Karpas-422 (cell line): ENCODE measurements at regions not wholly inside any gene's neighbourhood (a gene's known extent, or its start where the extent isn't known, plus 50 kb on each side); places are given as distances from the start of the nearest gene placed in this dataset.

Experiments
- DNase-seq: peaks from one replicate; pipeline ENCODE4 v3.0.0-alpha.2; 2015
- H2AFZ ChIP-seq: fragments of 200-600 bp; sonication (generic); 2 replicates; pipeline ENCODE4 v1.6.1; 2014; ENCODE audit warnings: antibody characterized with exemption, low read length, mixed read lengths
- H3K27ac ChIP-seq: fragments of 200-600 bp; sonication (generic); 2 replicates; pipeline ENCODE4 v1.5.1; 2014; ENCODE audit warnings: mild to moderate bottlenecking, low read length, moderate library complexity
- H3K27me3 ChIP-seq: fragments of 200-600 bp; sonication (generic); 2 replicates; pipeline ENCODE4 v1.6.1; 2014; ENCODE audit warnings: low read length, mixed read lengths
- H3K36me3 ChIP-seq: fragments of 200-600 bp; sonication (generic); 2 replicates; pipeline ENCODE4 v1.6.1; 2014; ENCODE audit warnings: low read length, mixed read lengths; ENCODE audit not compliant: insufficient read depth
- H3K4me1 ChIP-seq: fragments of 200-600 bp; sonication (generic); 2 replicates; pipeline ENCODE4 v1.6.1; 2014; ENCODE audit warnings: mild to moderate bottlenecking, low read length, mixed read lengths
- H3K4me2 ChIP-seq: fragments of 200-600 bp; sonication (generic); 2 replicates; pipeline ENCODE4 v1.6.1; 2014; ENCODE audit warnings: low read length, low read depth, mild to moderate bottlenecking; ENCODE audit not compliant: poor library complexity, severe bottlenecking
- H3K4me3 ChIP-seq: fragments of 200-600 bp; sonication (generic); 2 replicates; pipeline ENCODE4 v1.5.1; 2014; ENCODE audit warnings: mild to moderate bottlenecking, antibody characterized with exemption, low read length, mixed read lengths
- H3K79me2 ChIP-seq: fragments of 200-600 bp; sonication (generic); 2 replicates; pipeline ENCODE4 v1.6.1; 2014; ENCODE audit warnings: mild to moderate bottlenecking, low read length, mixed read lengths
- H3K9ac ChIP-seq: fragments of 200-600 bp; sonication (generic); 2 replicates; pipeline ENCODE4 v1.6.0; 2014; ENCODE audit warnings: low read length
- H3K9me2 ChIP-seq: fragments of 200-600 bp; sonication (generic), shearing (Covaris generic); replicated peaks from 2 replicates; pipeline ENCODE4 v1.6.0; 2014; ENCODE audit warnings: mild to moderate bottlenecking, low read length, moderate library complexity; ENCODE audit not compliant: insufficient read depth
- H3K9me3 ChIP-seq: fragments of 300-700, 200-600 bp; sonication (generic); 2 replicates; pipeline ENCODE4 v1.6.1; 2014; ENCODE audit warnings: low read length, mixed read lengths
- H4K20me1 ChIP-seq: fragments of 200-600 bp; sonication (generic); 2 replicates; pipeline ENCODE4 v1.6.1; 2014; ENCODE audit warnings: mild to moderate bottlenecking, antibody characterized with exemption, low read length, low read depth; ENCODE audit not compliant: insufficient read depth

DNA sequence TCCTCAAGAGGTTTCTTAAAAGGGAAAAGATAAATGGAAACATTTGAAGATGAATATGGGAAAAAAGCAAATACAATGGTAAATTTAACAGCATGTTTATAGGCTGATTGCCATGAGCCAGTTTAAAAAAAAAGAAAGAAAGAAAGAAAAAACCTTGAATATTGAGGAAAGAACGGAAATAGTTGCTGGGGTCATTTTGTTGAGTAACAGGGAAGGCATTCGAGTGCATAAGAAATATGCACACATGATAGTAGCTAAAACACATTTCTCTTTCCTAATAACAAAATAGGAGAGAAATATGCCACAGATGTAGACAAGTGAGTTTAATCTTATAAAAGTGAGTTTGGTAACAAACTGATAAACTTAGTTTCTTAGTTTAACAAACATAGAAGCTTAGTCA is 864.6 kb upstream of the ACO1 start:
- Histone ChIP-seq H3K4me2 (no peak overlapping the region), H3K79me2 (no peaks in the 10 kb centered on the region), H3K27ac (no peak overlapping the region), H3K4me1 (no peaks in the 10 kb centered on the region), H4K20me1 (no peaks in the 10 kb centered on the region), H3K9ac (no peak overlapping the region), H3K36me3 (no peaks in the 10 kb centered on the region), H3K27me3 (no peaks in the 10 kb centered on the region), H3K9me2 (no peaks in the 10 kb centered on the region), H3K9me3 (peaks cover 4% of the 10 kb centered on the region; the same call in 1 of the 2 replicates), H2AFZ (no peak overlapping the region), H3K4me3 (no peak overlapping the region)
- no peak for DNase-seq

- Histone ChIP-seq H3K4me3 (no peak overlapping the region), H3K4me2 (no peak overlapping the region), H3K9me2 (no peaks in the 10 kb centered on the region), H3K4me1 (no peaks in the 10 kb centered on the region), H3K27me3 (no peaks in the 10 kb centered on the region), H2AFZ (no peak overlapping the region), H3K9ac (no peak overlapping the region), H3K27ac (no peak overlapping the region), H3K9me3 (peaks cover 4% of the 10 kb centered on the region; the same call in 1 of the 2 replicates), H3K79me2 (no peaks in the 10 kb centered on the region), H4K20me1 (no peaks in the 10 kb centered on the region), H3K36me3 (no peaks in the 10 kb centered on the region)
- DNase-seq: no peak
Measured at GRCh38 chr9:31520301-31521085, 864.0 kb upstream of the ACO1 start.

GRCh38 chr9:31535651-31536050 is 848.8 kb upstream of the ACO1 start:
- H3K9me3 ChIP-seq: no peaks in the 10 kb centered on the region; the same call in 1 of the 2 replicates
- H3K9me2 ChIP-seq: no peaks in the 10 kb centered on the region
- no peaks in the 10 kb centered on the region for H3K36me3 ChIP-seq
- no peak overlapping the region for H3K27ac ChIP-seq
- no peak for DNase-seq
- H4K20me1 ChIP-seq: no peaks in the 10 kb centered on the region
- H3K4me2 ChIP-seq: no peak overlapping the region
- H2AFZ ChIP-seq: no peak overlapping the region
- H3K9ac ChIP-seq: no peak overlapping the region
- H3K4me1 ChIP-seq: no peaks in the 10 kb centered on the region
- H3K4me3 ChIP-seq: no peak overlapping the region
- no peaks in the 10 kb centered on the region for H3K79me2 ChIP-seq
- H3K27me3 ChIP-seq: no peaks in the 10 kb centered on the region

DNA sequence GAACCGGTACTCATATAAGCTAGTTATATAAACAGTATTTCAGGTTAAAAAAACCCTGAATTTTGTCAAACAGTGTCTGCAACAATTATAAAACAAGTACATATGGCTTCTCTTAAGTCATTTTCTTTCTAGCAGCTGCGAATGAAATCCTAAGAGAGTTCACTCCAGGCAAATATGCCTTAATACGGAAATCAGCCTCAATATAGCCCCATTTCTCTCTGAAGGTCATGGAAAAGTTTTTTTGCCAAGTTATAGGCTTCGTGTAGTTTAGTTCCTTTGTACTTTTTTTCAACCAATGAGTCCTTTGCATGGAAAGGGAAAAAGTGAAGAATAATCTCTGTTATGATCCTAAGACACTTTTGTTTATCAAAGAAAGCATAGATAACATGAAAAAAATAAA is 848.0 kb upstream of the ACO1 start:
- Histone ChIP-seq H3K9me2 (no peaks in the 10 kb centered on the region), H3K4me3 (no peak overlapping the region), H3K27ac (no peak overlapping the region), H3K4me2 (no peak overlapping the region), H3K9ac (no peak overlapping the region), H3K79me2 (no peaks in the 10 kb centered on the region), H4K20me1 (no peaks in the 10 kb centered on the region), H3K4me1 (no peaks in the 10 kb centered on the region), H3K27me3 (no peaks in the 10 kb centered on the region), H3K9me3 (no peaks in the 10 kb centered on the region; the same call in 1 of the 2 replicates), H2AFZ (no peak overlapping the region), H3K36me3 (no peaks in the 10 kb centered on the region)
- DNase-seq: no peak

GRCh38 chr9:31541721-31542281 is 842.6 kb upstream of the ACO1 start:
- Histone ChIP-seq H3K36me3 (no peaks in the 10 kb centered on the region), H4K20me1 (no peaks in the 10 kb centered on the region), H3K9me2 (no peaks in the 10 kb centered on the region), H3K9ac (no peak overlapping the region), H2AFZ (no peak overlapping the region), H3K27ac (no peak overlapping the region), H3K79me2 (no peaks in the 10 kb centered on the region), H3K9me3 (no peaks in the 10 kb centered on the region; the same call in 1 of the 2 replicates), H3K4me2 (no peak overlapping the region), H3K4me3 (no peak overlapping the region), H3K4me1 (no peaks in the 10 kb centered on the region), H3K27me3 (no peaks in the 10 kb centered on the region)
- no peak for DNase-seq

DNA sequence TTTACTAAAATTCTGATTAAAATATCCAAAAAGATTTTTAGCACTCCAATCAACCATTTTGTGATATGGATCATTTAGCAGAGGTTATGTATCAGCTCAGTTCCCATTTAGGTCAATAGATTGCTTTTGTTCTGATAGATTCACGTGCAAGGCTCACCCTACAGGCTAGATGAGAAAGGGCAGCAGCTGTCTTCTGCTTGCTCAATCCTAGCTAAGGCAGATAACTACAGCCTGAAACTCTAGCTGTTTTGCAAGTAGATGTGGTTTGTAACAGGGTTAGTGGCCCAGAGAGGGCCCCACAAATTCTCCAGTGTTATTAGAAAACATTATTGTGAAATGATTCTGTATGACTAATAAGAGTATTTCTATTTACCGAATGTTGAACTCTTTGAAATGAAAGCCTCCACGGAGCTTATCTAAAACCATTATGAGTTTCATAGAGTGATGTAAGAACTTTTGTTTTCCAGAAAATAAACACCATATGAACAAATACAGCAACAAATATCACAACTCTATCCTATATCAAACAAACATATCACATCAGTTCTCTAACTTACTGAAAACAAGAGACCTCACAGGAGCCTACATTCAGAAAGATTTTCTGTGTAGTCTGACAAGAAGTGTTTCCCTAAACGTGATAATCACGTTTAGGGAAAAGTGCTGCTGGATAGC is 841.9 kb upstream of the ACO1 start:
- Histone ChIP-seq H3K4me2 (no peak overlapping the region), H3K27ac (no peak overlapping the region), H3K79me2 (no peaks in the 10 kb centered on the region), H3K27me3 (no peaks in the 10 kb centered on the region), H3K36me3 (no peaks in the 10 kb centered on the region), H3K9me2 (no peaks in the 10 kb centered on the region), H3K4me1 (no peaks in the 10 kb centered on the region), H4K20me1 (no peaks in the 10 kb centered on the region), H3K9me3 (no peaks in the 10 kb centered on the region; the same call in 1 of the 2 replicates), H3K9ac (no peak overlapping the region), H3K4me3 (no peak overlapping the region), H2AFZ (no peak overlapping the region)
- DNase-seq: no peak

DNA sequence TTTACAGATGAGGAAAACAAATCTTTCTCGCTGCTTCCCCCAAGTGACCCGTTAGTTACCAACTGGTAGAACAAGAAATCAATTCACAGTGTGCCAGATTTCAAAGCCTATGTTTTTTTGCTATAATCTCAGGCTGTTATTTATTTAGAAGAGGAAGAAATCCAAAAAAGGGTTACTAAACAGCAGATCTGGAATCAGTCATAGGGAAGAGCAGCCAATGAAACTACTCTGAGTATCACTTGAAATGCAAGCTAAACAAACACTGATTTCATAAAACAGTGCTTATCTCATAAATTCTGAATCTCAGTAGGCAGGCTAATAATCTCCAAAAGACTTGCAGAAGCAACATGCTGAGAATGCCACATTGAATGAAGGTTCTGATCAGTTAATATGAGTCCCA is 829.5 kb upstream of the ACO1 start:
- no peak overlapping the region for H2AFZ ChIP-seq

DNA sequence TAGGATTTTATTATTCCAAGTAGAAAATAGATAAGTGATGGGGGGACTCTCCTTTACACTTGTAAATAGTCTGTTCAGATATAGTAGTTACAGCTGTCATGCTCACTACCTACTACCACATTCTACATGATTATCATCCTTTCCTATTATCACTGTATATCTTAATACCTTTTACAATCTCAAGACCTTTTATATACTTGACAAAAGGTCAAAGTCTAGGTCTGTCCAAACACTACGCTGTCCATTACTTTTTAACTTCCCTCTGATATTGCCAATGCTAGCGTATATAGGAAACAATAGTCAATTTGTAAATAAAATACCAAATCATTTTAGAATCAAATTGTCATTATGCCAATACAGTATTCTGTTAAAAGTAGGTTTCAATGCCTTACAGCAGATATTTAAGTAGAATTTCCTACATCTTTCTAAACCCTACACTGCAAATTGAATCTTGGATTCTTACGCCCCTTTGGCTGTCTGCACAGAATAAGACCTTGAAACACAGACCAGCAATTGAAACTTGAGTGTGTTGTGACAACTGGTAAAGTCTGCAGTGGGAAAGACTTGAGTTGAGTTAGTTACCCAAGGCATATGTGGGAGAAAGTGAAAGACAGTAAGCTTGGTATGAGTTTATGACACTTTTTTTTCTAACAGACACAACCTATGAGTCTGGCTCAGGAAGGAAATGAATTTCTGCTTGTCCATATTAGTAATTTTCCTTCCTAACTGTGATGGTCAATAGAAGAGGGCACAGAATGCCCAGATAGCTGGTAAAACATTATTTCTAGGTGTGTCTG is 827.6 kb upstream of the ACO1 start:
- no peak overlapping the region for H3K4me3 ChIP-seq
- H2AFZ ChIP-seq: no peak overlapping the region
- H3K9me3 ChIP-seq: 0 out of 2 replicates have a peak, but pooled peaks cover 3% of the 10 kb centered on the region
- no peak for DNase-seq
- no peaks in the 10 kb centered on the region for H3K4me1 ChIP-seq
- H3K9me2 ChIP-seq: no peaks in the 10 kb centered on the region
- no peak overlapping the region for H3K27ac ChIP-seq
- no peaks in the 10 kb centered on the region for H3K36me3 ChIP-seq
- H3K79me2 ChIP-seq: no peaks in the 10 kb centered on the region
- H3K9ac ChIP-seq: no peak overlapping the region
- no peaks in the 10 kb centered on the region for H4K20me1 ChIP-seq
- no peaks in the 10 kb centered on the region for H3K27me3 ChIP-seq
- H3K4me2 ChIP-seq: no peak overlapping the region

More for the DNA sequence above, 829.5 kb upstream of the ACO1 start:
- H3K36me3 ChIP-seq: no peaks in the 10 kb centered on the region
- H3K4me1 ChIP-seq: no peaks in the 10 kb centered on the region
- no peak for DNase-seq
- H3K79me2 ChIP-seq: no peaks in the 10 kb centered on the region
- H3K9me3 ChIP-seq: peaks cover 3% of the 10 kb centered on the region; the same call in 1 of the 2 replicates
- no peak overlapping the region for H3K4me3 ChIP-seq
- no peak overlapping the region for H3K9ac ChIP-seq
- H3K27ac ChIP-seq: no peak overlapping the region
- H3K9me2 ChIP-seq: no peaks in the 10 kb centered on the region
- H3K4me2 ChIP-seq: no peak overlapping the region
- no peaks in the 10 kb centered on the region for H3K27me3 ChIP-seq
- H4K20me1 ChIP-seq: no peaks in the 10 kb centered on the region
